Uterus (tissue), 2 donors: ENCODE measurements at regions not wholly inside any gene's neighbourhood (a gene's known extent, or its start where the extent isn't known, plus 50 kb on each side); places are given as distances from the start of the nearest gene placed in this dataset.

ENCODE experiments used
- CTCF ChIP-seq, 4 experiments: fragments of 200-600 bp in 2 of 4; fragments of 450-650 bp in 2 of 4; sonication (generic) in 2 of 4; IDR thresholded peaks; one replicate each; pipeline ENCODE4 v1.5.1; 2016 to 2019; ENCODE audit warnings: antibody characterized with exemption in 4 of 4, mild to moderate bottlenecking in 2 of 4, moderate library complexity in 1 of 4
- POLR2A ChIP-seq, 2 donors: fragments of 450-650 bp; IDR thresholded peaks; one replicate each; pipeline ENCODE4 v1.6.1; 2016; ENCODE audit warnings: antibody characterized with exemption in 2 of 2, mild to moderate bottlenecking in 1 of 2, moderate library complexity in 1 of 2

- TF ChIP-seq CTCF (IDR thresholded peaks at IDR 0.05) = no peak
- TF ChIP-seq POLR2A (IDR thresholded peaks at IDR 0.05) = no peak
These were observed 147.6 kb downstream of the SOX9 start for GRCh38 chr17:72268431-72268830.
